H1 (cell line): ENCODE measurements at regions not wholly inside any gene's neighbourhood (a gene's known extent, or its start where the extent isn't known, plus 50 kb on each side); places are given as distances from the start of the nearest gene placed in this dataset.

ENCODE experiments used
- CTCF ChIA-PET: fragments of 300-600 bp; sonication (Branson Sonifier 250); formaldehyde crosslinking; loops from one replicate; lab custom pipeline; 2021; ENCODE audit not compliant: partially characterized antibody; lab: Charles Lee
- POLR2A ChIA-PET: fragments of 300-600 bp; sonication (Branson Sonifier 250); formaldehyde crosslinking; loops from one replicate; lab custom pipeline; 2021; ENCODE audit warnings: inconsistent platforms; ENCODE audit not compliant: partially characterized antibody; lab: Charles Lee
- DNase-seq, 2 experiments: peaks; one replicate each; pipeline versions ENCODE4 v3.0.0 to v3.0.0-alpha.2; 2010 to 2022; ENCODE audit warnings: low spot score in 2 of 2, low read depth in 1 of 2, mixed read lengths in 1 of 2
- FAIRE-seq: peaks from 2 replicates; lab custom pipeline; 2011; peaks lifted over from hg19 to GRCh38; lab: Jason Lieb, UNC
- H2AFZ ChIP-seq: 2 replicates; pipeline ENCODE4 v1.8.1; 2012; ENCODE audit warnings: low read length, inconsistent platforms
- H2AK5ac ChIP-seq: 2 replicates; pipeline ENCODE4 v1.6.1; 2013; ENCODE audit warnings: low read depth, low read length
- H2BK120ac ChIP-seq: replicated peaks from 2 replicates; pipeline ENCODE3; 2013; ENCODE audit warnings: low read depth, low read length, inconsistent platforms
- H2BK12ac ChIP-seq: 2 replicates; pipeline ENCODE4 v1.6.1; 2013; ENCODE audit warnings: low read depth, low read length
- H2BK15ac ChIP-seq: 2 replicates; pipeline ENCODE4 v1.6.1; 2013; ENCODE audit warnings: low read length
- H2BK20ac ChIP-seq: 2 replicates; pipeline ENCODE4 v1.6.1; 2013; ENCODE audit warnings: low read length
- H2BK5ac ChIP-seq: 2 replicates; pipeline ENCODE4 v1.6.1; 2013; ENCODE audit warnings: low read depth, low read length
- H3K14ac ChIP-seq: 2 replicates; pipeline ENCODE4 v1.6.1; 2013; ENCODE audit warnings: inconsistent platforms; ENCODE audit not compliant: insufficient read length
- H3K18ac ChIP-seq: 2 replicates; pipeline ENCODE4 v1.6.1; 2013; ENCODE audit warnings: low read length; ENCODE audit errors: extremely low read depth
- H3K23ac ChIP-seq: 2 replicates; pipeline ENCODE4 v1.6.1; 2013; ENCODE audit warnings: inconsistent platforms; ENCODE audit not compliant: insufficient read length
- H3K23me2 ChIP-seq: 2 replicates; pipeline ENCODE4 v1.6.1; 2013; ENCODE audit warnings: low read depth, low read length
- H3K27ac ChIP-seq: 2 replicates; pipeline ENCODE4 v1.6.1; 2011; ENCODE audit warnings: low read depth, low read length, inconsistent platforms
- H3K27me3 ChIP-seq, 4 experiments: replicated peaks in 1 of 4; 1 replicate in 1 of 4; 2 replicates in 3 of 4; pipeline versions ENCODE4 v1.6.1 to v1.8.1; 2011 to 2013; ENCODE audit warnings: low read length in 3 of 4, mild to moderate bottlenecking in 3 of 4, inconsistent platforms in 2 of 4, mixed read lengths in 2 of 4, moderate library complexity in 1 of 4; ENCODE audit not compliant: control insufficient read depth in 3 of 4, insufficient read depth in 3 of 4; ENCODE audit errors: extremely low read depth in 1 of 4
- H3K36me3 ChIP-seq, 4 experiments: 2 replicates each; pipeline versions ENCODE4 v1.6.1 to v1.8.1; 2011 to 2013; ENCODE audit warnings: mild to moderate bottlenecking in 4 of 4, low read length in 3 of 4, moderate library complexity in 2 of 4, control low read depth in 1 of 4, inconsistent platforms in 1 of 4; ENCODE audit not compliant: insufficient read depth in 4 of 4, control insufficient read depth in 2 of 4
- H3K4ac ChIP-seq: replicated peaks from 2 replicates; pipeline ENCODE3; 2013; ENCODE audit warnings: low read length, low read depth, mixed read lengths, inconsistent platforms; ENCODE audit not compliant: insufficient read length
- H3K4me1 ChIP-seq, 4 experiments: replicated peaks in 1 of 4; 1 replicate in 1 of 4; 2 replicates in 3 of 4; pipeline versions ENCODE4 v1.6.1 to v1.8.1; 2011 to 2013; ENCODE audit warnings: low read length in 3 of 4, inconsistent platforms in 2 of 4, mixed read lengths in 1 of 4; ENCODE audit not compliant: insufficient read depth in 4 of 4, control insufficient read depth in 3 of 4
- H3K4me2 ChIP-seq, 2 experiments: 2 replicates each; pipeline versions ENCODE4 v1.6.1 to v1.8.1; 2011 to 2013; ENCODE audit warnings: low read depth in 2 of 2, low read length in 2 of 2, control low read depth in 1 of 2, inconsistent platforms in 1 of 2, mild to moderate bottlenecking in 1 of 2; ENCODE audit not compliant: insufficient read depth in 1 of 2
- H3K4me3 ChIP-seq, 4 experiments: fragments of 200-600, 300-600 bp in 1 of 4; sonication (generic), shearing (Covaris generic), sonication (Bioruptor Twin) in 1 of 4; 2 replicates each; pipeline versions ENCODE4 v1.5.1 to v1.8.1; 2011 to 2016; ENCODE audit warnings: low read length in 4 of 4, low read depth in 3 of 4, control low read depth in 2 of 4, inconsistent platforms in 2 of 4, mild to moderate bottlenecking in 2 of 4, mixed read lengths in 1 of 4, moderate library complexity in 1 of 4; ENCODE audit not compliant: insufficient read depth in 2 of 4; ENCODE audit errors: extremely low read depth in 1 of 4
- H3K56ac ChIP-seq: replicated peaks from 2 replicates; pipeline ENCODE3; 2013; ENCODE audit warnings: low read depth, mild to moderate bottlenecking, mixed read lengths, low read length, inconsistent platforms; ENCODE audit not compliant: insufficient read length
- H3K79me1 ChIP-seq: 2 replicates; pipeline ENCODE4 v1.6.1; 2013; ENCODE audit warnings: low read depth, low read length, control low read depth
- H3K79me2 ChIP-seq, 2 experiments: 2 replicates each; pipeline versions ENCODE4 v1.6.1 to v1.8.1; 2012 to 2013; ENCODE audit warnings: low read length in 2 of 2, mild to moderate bottlenecking in 2 of 2, inconsistent platforms in 1 of 2; ENCODE audit not compliant: insufficient read depth in 2 of 2, control insufficient read depth in 1 of 2
- H3K9ac ChIP-seq, 4 experiments: replicated peaks in 1 of 4; 1 replicate in 1 of 4; 2 replicates in 3 of 4; pipeline versions ENCODE4 v1.6.1 to v1.8.1; 2011 to 2013; ENCODE audit warnings: low read depth in 3 of 4, low read length in 3 of 4, control low read depth in 2 of 4, mild to moderate bottlenecking in 2 of 4, moderate library complexity in 2 of 4, inconsistent platforms in 1 of 4; ENCODE audit errors: extremely low read depth in 1 of 4
- H3K9me3 ChIP-seq, 2 experiments: 2 replicates each; pipeline versions ENCODE4 v1.6.1 to v1.8.1; 2012 to 2013; ENCODE audit warnings: mild to moderate bottlenecking in 2 of 2, moderate library complexity in 2 of 2, control low read depth in 1 of 2, inconsistent platforms in 1 of 2, low read depth in 1 of 2, low read length in 1 of 2, mixed read lengths in 1 of 2; ENCODE audit not compliant: insufficient read depth in 2 of 2
- H4K20me1 ChIP-seq, 2 experiments: replicated peaks in 1 of 2; 2 replicates each; pipeline versions ENCODE3 to v1.8.1; 2011 to 2013; ENCODE audit warnings: inconsistent platforms in 2 of 2, low read length in 2 of 2, mild to moderate bottlenecking in 1 of 2; ENCODE audit not compliant: insufficient read depth in 2 of 2, control insufficient read depth in 1 of 2
- H4K5ac ChIP-seq: 2 replicates; pipeline ENCODE4 v1.6.1; 2013; ENCODE audit warnings: low read length, low read depth, mixed read lengths, inconsistent platforms; ENCODE audit not compliant: insufficient read length
- H4K8ac ChIP-seq: 2 replicates; pipeline ENCODE4 v1.8.0; 2013; ENCODE audit warnings: mild to moderate bottlenecking, moderate library complexity, low read length, inconsistent platforms; ENCODE audit not compliant: insufficient read depth; ENCODE audit errors: extremely low read depth
- H4K91ac ChIP-seq: replicated peaks from 2 replicates; pipeline ENCODE3; 2013; ENCODE audit warnings: low read length, mixed read lengths, inconsistent platforms; ENCODE audit not compliant: insufficient read length
- BACH1 ChIP-seq: IDR thresholded peaks from 2 replicates; pipeline ENCODE4 v1.6.1; 2012; ENCODE audit warnings: low read length, improper control_type of control experiment
- CHD1 ChIP-seq: IDR thresholded peaks from 2 replicates; pipeline ENCODE4 v1.6.1; 2012; ENCODE audit warnings: low read depth, low read length, improper control_type of control experiment
- KDM1A ChIP-seq: fragments of 200-600, 300-600 bp; sonication (generic); IDR thresholded peaks from 2 replicates; pipeline ENCODE4 v1.7.1; 2016; ENCODE audit warnings: mild to moderate bottlenecking, low read length, borderline replicate concordance
- POLR2A ChIP-seq, 2 experiments: IDR thresholded peaks; 1 replicate in 1 of 2; 2 replicates in 1 of 2; pipeline ENCODE4 v1.6.1; 2011; ENCODE audit warnings: low read depth in 2 of 2, low read length in 2 of 2, mild to moderate bottlenecking in 2 of 2; ENCODE audit errors: control extremely low read depth in 1 of 2
- POLR2AphosphoS5 ChIP-seq: IDR thresholded peaks from 2 replicates; pipeline ENCODE4 v1.6.1; 2011; ENCODE audit warnings: low read depth, low read length
- RXRA ChIP-seq: IDR thresholded peaks from 2 replicates; pipeline ENCODE4 v1.6.1; 2011; ENCODE audit warnings: low read depth, mild to moderate bottlenecking, low read length, moderate library complexity; ENCODE audit not compliant: insufficient read depth
- SAP30 ChIP-seq: fragments of 300-600 bp; sonication (generic); IDR thresholded peaks from 2 replicates; pipeline ENCODE4 v1.7.1; 2012; ENCODE audit warnings: low read length, moderate library complexity, mild to moderate bottlenecking, inconsistent platforms; ENCODE audit not compliant: insufficient read depth, insufficient replicate concordance
- SP2 ChIP-seq: IDR thresholded peaks from 2 replicates; pipeline ENCODE4 v1.6.1; 2012; ENCODE audit warnings: mild to moderate bottlenecking, low read length, inconsistent platforms
- SP4 ChIP-seq: IDR thresholded peaks from 2 replicates; pipeline ENCODE4 v1.6.1; 2012; ENCODE audit warnings: low read length, inconsistent platforms
- SUZ12 ChIP-seq: fragments of 200-600 bp; sonication (generic); IDR thresholded peaks from 2 replicates; pipeline ENCODE4 v1.6.1; 2012; ENCODE audit warnings: mild to moderate bottlenecking, inconsistent platforms, low read length, moderate library complexity, mixed read lengths
- TAF1 ChIP-seq: IDR thresholded peaks from 2 replicates; pipeline ENCODE4 v1.6.1; 2011; ENCODE audit warnings: mild to moderate bottlenecking, low read depth, low read length
- WGBS, 2 experiments: shearing (Covaris generic) in 1 of 2; methylation state at CpG; one replicate each; pipeline versions ENCODE4 v1.1.6 to v1.1.7; 2013 to 2015; ENCODE audit warnings: low lambda C conversion rate in 2 of 2, mixed read lengths in 2 of 2, inconsistent platforms in 1 of 2, low coverage in 1 of 2, missing lambda C conversion rate in 1 of 2; ENCODE audit not compliant: insufficient replicate concordance in 2 of 2, insufficient coverage in 1 of 2, insufficient read length in 1 of 2; ENCODE audit errors: extremely low coverage in 1 of 2, missing lambda C conversion rate in 1 of 2; 5-methylcytosine and 5-hydroxymethylcytosine counted together
- TF ChIP-seq, protein P1 (sequence below): IDR thresholded peaks from 2 replicates; pipeline ENCODE4 v1.6.1; 2012; ENCODE audit warnings: inconsistent platforms
- TF ChIP-seq, protein P2 (sequence below): IDR thresholded peaks from 2 replicates; pipeline ENCODE4 v1.6.1; 2011; ENCODE audit warnings: low read length, improper control_type of control experiment

DNA sequence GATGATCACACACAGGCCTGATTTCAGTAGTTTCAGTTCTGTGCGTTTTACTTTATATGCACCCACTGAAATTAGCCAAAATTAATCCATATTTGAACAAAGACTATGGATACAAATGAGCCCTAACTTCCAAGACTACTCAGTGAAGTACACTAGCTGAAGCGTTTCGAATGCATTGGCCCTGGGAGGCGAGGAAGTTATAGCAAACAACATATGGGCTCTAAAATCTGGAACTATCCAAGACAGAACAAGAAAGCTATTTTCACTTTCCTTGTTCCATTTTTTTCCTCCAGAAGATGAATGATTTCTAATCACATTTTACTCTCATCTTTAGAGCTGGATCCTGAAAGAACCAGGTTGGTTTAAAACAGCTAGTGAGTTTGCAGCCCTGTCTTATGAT, 399.4 kb upstream of the HNRNPA3 start:
- Histone ChIP-seq H4K91ac (no peak overlapping the region), H3K23ac (no peak overlapping the region), H3K14ac (no peak overlapping the region), H4K20me1 (no peaks in the 10 kb centered on the region), H3K9me3 (no peaks in the 10 kb centered on the region), H4K8ac (no peak overlapping the region), H3K9ac (no peak overlapping the region), H3K18ac (no peak overlapping the region), H3K4me3 (no peak overlapping the region), H2BK20ac (0 out of 2 replicates have a peak overlapping the region, but pooled peaks have one; percentile 16), H3K4me2 (no peak overlapping the region), H4K5ac (no peak overlapping the region), H3K23me2 (no peaks in the 10 kb centered on the region; the same call in none of the 2 replicates), H2AFZ (no peak overlapping the region), H3K27me3 (no peaks in the 10 kb centered on the region; a peak in 1 of 7 replicates), H2BK15ac (no peak overlapping the region), H3K4ac (no peak overlapping the region), H3K4me1 (peaks cover 1 to 10% (median 7%) of the 10 kb centered on the region in 4 experiments; a peak in 5 of 7 replicates), H3K56ac (no peak overlapping the region), H2BK12ac (no peak overlapping the region), H3K36me3 (no peaks in the 10 kb centered on the region), H2BK120ac (no peak overlapping the region), H3K79me1 (no peaks in the 10 kb centered on the region), H3K27ac (no peak overlapping the region), H2AK5ac (no peak overlapping the region), H3K79me2 (no peaks in the 10 kb centered on the region), H2BK5ac (no peak overlapping the region)
- no peak for FAIRE-seq
- DNase-seq: no peak
- ChIA-PET CTCF (interaction anchor here (0.8 to 3.4 kb wide), 27 partner anchors 8 to 686 kb away, joined by 3 to 39 read pairs (median 6); no protein-coding TSS in a partner anchor), POLR2A (no interaction called here)
- WGBS, 2 experiments: 83% methylated on average over 4 of the region's 4 CpGs; no CpG with 5 or more reads in 1 of the 2 experiments
- TF ChIP-seq, protein P1, sequence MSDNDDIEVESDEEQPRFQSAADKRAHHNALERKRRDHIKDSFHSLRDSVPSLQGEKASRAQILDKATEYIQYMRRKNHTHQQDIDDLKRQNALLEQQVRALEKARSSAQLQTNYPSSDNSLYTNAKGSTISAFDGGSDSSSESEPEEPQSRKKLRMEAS: no peak
- TF ChIP-seq SP2 (no peak), TAF1 (no peak), BACH1 (no peak), RXRA (no peak), POLR2AphosphoS5 (no peak), KDM1A (no peak), SP4 (no peak), SUZ12 (no peak), SAP30 (no peak), POLR2A (IDR thresholded peaks at IDR 0.05; ENCODE audit: control extremely low read depth in 1 of 2, low read depth in 2 of 2, low read length in 2 of 2) (no peak), CHD1 (no peak)
- TF ChIP-seq, protein P2, sequence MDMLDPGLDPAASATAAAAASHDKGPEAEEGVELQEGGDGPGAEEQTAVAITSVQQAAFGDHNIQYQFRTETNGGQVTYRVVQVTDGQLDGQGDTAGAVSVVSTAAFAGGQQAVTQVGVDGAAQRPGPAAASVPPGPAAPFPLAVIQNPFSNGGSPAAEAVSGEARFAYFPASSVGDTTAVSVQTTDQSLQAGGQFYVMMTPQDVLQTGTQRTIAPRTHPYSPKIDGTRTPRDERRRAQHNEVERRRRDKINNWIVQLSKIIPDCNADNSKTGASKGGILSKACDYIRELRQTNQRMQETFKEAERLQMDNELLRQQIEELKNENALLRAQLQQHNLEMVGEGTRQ: no peak
